ENCODE measurements at regions not wholly inside any gene's neighbourhood (a gene's known extent, or its start where the extent isn't known, plus 50 kb on each side); places are given as distances from the start of the nearest gene placed in this dataset.

DNA sequence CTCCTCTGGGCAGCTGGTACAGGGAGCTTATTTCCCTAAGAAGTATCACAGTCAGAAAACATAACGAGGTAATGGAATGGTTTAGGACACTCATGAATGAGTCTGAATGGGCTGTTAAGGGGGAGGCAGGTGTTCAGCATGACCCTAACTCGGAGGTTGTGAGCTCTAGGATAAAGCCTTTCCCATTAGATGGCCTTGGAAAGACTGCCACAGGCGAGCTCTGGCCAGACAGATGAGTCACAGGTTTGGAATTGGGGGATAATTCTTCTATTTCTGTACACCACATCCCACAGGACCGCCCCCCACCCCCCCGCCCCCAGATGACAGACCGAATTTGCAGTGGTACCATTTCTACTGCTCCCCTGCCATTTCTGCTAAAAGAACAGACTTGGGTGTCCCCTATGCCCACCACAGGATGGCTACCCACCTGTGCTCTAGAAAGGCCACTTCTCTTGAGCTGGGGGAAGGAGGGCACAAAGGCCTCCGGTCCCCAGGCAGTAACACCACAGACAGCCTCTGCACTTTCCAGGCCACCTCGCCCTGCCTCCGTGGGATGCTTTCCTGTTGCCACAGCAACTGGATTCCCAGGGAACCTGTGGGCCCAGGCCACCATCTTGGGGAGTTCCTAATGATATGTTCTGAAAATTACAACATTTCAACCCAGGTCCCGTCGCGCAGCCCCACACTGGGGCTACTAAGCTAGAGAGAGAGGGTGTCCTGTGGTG, 76.7 kb downstream of the TRIM29 start:
- peak; percentile 67 for DNase-seq (ENCODE audit: low read depth)

DNA sequence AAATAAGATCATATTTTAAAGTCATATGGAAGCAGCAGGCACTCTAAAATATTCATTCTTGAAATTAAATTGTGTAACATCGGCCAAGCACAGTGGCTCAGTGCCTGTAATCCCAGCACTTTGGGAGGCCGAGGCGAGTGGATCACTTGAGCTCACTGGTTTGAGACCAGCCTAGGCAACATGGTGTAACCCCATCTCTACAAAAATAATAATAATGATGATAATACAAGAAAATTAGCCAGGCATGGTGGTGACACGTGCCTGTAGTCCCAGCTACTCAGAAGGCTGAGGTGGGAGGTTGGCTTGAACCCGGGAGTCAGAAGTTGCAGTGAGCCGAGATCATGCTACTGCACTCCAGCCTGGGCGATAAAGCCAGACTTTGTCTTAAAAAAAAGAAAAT, 77.4 kb downstream of the TRIM29 start:
- DNase-seq (ENCODE audit: low read depth) = no peak

DNA sequence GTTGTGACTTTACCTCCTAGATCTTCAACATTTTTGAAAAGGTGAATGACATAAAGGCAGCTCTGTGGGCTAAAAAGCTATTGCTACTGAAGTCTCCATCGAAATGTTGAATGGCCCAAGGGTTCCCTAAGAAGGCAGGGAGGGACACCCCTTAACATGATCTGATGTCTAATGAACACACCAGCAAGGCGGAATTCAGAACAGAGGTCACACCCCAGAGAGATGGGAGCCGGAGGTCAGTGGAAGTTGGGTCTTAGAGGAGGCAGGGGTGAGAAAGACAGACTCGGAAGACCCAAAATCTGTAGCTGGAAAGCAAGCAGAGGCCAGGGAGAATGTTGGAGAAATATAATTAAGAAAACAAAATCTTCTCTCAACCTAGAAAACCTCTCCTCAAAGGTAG, 79.0 kb downstream of the TRIM29 start:
- no peak for DNase-seq (ENCODE audit: low read depth)

DNA sequence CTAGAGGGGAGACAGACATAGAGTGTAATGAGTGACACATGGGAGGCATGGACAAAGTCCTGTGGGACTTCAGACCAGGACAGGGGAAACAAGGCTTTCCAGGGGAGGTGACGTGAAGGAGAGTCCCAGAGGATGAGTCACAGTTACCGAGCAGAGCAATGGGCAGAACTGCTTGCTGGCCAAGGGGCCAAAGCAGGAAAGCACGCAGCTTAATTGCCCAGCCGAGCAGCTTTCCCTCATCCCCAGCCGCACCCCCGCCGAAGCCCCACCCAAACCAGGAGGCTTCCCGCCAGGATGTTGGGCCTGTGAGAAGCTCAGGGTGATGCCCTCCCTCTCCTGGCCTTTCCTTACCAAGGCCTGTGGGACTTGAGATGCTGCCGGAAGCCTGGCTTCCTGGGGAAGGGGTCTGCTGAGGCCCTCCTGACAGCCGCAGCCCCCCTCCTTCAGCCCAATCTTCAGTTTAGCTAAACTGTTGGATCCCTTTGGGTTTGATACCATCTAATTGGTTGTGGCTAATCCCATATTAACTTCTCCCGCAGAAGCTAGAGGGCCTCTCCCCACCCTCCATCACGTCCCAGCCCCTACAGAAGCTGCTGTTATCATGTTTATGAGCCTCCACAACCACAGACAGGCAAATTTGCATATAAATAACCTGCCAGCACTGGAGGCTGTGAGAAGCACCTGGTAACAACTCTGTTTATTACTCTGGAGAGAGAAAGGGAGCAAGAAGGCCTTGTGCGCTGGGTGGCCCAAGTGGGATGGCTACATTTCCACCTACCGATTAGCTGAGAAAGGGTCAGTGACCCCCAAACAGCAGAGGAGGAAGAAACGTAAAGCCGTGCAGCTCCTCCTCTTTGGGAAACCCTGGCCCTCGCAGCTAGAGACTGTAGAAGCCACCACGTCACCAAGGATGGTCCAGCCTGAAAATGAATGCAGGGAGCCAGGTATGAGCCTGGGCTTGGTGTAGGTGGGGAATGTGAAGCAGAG, 80.0 kb downstream of the TRIM29 start:
- DNase-seq (ENCODE audit: low read depth) = peak; percentile 79

DNA sequence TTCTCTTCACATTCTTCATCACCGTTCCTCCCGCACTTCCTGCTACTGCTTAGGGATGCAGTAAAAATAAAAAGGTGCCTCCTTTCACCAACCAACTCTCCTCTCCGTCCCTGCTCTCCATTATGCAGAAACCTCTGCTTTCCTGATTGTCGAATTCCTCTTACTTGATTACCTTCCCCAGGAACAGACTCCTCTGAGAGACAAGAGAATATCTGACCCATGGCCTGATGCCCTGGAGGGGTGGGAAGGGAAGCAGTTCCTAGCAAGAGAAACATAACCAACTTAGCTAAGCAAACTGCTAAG, 80.9 kb downstream of the TRIM29 start:
- no peak for DNase-seq (ENCODE audit: low read depth)

DNA sequence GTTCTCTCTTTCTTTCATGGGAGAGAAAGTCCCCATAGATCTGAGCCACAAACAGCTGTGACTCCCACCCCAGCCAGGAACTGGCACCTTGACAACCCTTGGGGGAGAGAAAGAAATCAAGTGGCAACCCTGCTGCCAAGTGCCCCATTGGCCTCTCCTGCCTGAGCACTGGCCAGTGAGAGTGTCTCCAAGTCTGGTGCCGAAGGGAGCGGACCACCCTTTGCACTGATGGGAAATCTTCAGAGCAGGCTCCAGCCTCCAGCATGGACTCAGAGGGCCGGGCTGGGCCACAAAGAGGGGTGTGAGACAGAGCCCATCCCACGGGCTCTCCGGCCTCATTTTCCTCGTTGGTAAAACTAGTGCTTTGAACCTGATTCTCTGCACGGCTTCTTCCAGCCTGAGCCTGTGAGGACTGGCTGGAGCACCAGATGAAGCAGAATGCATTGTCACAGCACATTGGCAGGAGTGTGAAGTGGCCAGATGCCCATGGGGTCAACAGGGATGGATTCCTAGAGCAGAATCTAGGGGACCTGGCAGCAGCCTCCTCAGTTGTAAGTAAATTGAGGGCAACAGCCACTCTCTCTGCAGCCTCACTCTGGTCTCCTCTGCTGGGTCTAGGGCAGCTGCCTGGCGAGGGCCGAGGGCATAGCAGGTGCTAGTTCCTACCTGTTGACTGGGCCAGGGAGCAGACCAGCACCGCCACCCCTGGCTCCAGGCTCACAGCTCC, 81.4 kb downstream of the TRIM29 start:
- no peak for DNase-seq (ENCODE audit: low read depth)

DNA sequence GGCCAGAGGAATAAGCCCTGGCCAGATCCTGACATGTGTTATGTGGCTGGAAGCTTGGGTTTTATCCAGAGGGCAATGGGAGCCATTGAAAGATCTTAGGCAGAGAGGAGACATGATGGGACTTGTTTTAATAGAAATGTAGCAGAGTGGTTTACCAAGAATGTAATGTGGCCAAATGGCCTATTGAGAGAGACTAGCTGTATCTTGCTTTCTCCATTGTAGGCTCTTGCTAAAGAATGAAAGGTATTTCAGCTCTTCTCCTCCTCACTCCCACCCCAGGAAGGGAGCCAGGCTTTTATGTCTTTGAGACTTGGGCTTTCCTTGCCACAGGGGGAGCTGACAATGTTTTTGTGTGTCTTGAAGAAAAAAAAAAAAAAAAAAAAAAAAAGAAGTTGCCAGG, 82.3 kb downstream of the TRIM29 start:
- no peak for DNase-seq (ENCODE audit: low read depth)

DNA sequence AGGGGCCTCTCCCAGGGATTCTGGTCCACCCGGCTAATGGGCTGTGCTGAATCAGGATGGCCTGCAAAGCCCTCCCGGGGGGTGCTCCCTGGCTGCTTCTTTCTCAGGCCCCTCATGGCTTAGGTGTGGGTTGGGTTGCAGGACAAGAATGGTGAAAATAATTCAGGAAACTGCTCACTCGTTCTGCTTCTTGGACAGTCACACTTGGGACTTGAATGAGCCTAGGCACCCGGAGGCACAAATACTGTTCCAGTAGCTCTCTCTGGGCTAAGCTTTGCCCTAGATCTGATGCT, 83.2 kb downstream of the TRIM29 start:
- no peak for DNase-seq (ENCODE audit: low read depth)

DNA sequence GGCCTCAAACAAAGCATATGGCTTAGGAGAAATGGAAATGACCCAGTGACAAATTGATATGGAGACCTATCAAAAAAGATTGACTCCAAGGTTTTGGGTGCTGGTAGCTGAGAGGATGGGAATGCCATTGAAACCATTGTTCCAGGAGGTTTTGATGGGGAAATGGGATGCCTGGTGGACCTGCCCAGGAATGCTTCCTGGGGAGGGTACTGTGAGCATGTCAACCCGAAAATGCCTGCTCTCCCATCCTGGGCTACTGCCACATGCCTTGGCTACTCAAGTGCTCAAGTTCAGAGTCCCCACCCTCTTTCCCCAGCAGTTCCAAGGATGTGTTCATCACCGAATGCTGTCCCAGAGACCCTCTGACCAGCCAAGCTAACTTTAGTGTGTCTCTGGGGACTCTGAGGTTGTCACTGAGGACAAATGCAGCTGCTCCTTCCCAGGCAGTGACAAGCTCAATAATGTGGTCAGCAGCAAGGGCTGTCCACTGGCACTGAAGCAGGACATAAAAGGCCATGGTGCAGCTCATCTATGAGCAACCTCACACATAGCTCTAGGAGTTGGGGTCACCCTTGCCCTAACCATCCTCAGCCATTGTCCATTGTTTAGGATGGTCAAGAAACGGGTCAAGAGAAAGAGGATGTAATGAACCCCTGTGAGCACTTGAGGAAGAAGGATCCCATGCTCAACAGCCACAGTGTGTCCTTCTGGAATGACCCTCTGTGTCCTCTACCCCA, 83.7 kb downstream of the TRIM29 start:
- no peak for DNase-seq (ENCODE audit: low read depth)

DNA sequence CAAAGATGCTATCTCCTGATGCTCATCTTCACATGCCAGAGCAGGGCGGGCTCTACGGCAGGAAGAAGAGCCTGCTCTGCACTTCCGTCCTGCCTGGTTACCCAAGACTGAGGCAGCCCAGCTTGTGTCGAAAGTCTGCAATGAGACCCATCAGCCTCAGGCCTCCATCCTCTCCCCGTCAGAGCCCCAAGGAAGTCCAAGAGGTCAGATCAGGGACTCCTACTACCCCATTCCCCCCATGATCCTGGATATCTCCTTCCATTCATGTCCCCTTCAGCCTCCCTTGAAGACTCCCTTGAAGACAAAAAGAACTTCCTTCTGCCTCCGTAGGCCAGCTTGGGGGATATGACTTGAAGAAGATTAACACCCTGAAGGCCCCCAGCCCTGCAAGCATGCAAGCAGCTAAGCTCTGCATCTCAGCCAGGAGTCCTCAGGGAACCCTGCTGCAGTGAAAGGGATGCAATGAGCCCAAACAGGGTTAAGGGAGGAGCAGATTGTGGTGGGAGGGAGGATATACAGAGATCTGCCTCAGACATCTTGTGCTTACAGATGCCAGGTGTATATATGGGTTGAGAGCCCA, 85.6 kb downstream of the TRIM29 start:
- DNase-seq (ENCODE audit: low read depth) = no peak

DNA sequence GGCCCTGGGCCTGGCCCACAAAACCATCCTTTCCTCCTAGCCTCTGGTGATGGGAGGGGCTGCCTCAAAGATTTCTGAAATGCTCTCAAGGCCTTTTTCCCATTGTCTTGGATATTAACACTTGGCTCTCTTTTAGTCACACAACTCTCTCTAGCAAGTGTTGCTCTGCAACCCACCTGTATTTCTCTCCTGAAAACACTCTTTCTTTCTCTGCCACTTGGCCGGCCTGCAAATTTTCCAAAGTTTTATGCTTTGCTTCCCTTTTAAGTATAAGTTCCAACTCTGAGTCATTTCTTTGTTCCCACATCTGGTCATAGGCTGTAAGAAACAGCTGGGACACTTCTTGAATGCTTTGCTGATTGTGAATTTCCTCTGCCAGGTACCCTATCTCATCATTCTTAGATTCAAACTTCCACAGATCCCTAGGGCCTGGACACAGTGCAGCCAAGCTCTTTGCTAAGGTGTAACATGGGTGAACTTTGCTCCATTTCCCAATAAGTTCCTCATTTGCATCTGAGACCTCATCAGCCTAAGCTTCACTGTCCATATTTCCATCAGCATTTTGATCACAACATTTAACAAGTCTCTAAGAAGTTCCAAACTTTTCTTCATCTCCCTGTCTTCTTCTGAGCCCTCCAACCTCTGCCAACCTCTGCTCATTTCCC, 93.8 kb downstream of the TRIM29 start:
- DNase-seq (ENCODE audit: low read depth) = no peak

DNA sequence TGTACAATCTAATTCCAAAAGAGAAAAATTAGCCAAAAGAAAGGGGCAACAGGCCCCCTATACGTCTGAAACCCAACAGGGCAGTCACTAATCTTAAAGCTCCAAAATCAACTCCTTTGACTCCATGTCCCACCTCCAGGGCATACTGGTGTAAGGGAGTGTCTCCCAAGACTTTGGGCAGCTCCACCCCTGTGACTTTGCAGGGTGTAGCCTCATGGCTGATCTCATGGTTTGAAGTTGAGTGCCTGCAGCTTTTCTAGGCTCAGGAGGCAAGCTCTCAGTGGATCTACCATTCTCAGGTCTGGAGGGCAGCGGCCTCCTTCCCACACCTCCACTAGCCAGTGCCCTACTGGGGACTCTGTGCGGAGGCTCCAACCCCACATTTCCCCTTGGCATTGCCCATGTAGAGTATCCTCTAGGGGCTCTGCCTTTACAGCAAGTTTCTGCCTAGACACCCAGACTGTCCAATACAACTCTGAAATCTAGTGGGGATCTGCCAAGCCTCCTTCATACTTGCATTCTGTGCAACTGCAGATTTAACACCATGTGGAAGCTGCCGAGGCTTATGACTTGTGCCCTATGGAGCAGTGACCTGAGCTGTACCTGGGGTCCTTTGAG, 94.5 kb downstream of the TRIM29 start:
- no peak for DNase-seq (ENCODE audit: low read depth)

DNA sequence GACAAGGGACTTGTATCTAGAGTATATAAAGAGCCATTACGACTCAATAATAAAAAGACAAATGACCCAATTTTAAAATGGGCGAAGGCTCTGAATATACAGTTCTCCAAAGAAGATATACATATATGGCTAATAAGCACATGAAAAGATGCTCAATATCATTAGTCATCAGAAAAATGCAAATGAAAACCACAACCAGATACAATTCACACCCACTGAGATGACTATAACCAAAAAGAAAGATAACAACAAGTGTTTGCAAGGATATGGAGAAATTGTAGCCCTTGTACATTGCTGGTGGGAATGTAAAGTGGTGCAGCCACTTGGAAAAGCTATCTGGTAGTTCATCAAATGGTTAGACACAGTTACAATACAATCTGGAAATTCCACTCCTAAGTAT, 96.3 kb downstream of the TRIM29 start:
- no peak for DNase-seq (ENCODE audit: low read depth)

DNA sequence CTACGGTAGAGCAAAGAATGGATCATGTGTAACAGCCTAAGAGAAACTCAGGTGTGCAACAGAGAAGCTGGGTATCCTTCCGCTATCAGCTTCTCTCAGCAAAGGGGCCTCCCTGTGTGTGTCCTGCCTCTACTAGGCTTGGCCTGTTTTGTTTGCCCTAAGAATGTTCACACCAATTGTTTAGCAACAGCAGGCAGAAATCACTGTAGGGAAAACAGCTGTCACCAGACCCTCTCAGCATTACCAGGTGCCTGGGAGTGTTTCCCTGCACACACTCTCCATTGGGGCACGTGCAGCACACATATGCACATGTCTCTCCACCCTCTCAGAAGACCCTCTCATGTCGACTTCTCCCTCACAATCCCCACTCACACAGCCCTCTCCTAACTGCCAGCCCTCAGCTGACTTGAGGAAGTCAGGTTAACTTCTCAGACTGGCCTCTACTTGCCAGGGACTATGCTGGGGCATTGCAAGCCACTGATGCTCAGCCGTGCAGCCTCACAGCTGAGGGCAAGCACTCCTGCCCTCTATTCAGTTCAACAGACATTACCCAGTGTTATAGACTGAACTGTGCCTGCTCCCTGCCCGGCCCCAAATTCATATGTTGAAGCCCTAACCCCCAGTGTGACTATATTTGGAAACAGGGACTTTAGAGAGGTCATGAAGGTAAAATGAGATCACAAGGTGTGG, 97.6 kb downstream of the TRIM29 start:
- DNase-seq (ENCODE audit: low read depth) = no peak

DNA sequence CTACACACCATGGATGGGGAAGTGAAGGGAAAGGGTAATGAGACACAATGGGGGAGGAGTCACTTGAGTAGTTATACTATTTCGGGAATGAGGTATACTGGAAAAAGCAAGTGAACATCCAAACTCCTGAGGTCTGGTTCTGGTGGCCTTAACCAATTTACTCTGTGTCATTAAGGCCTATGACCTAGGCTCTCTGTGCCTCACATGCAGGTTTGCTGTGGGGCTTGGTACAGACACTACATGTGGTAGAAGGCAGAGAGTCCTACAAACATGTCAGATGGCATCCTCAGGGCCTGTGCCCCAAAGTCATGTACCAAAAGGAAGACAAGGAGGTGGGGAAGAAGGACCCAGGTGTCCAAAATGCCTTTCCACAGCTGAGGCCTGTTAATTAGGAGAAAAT, 98.9 kb downstream of the TRIM29 start:
- DNase-seq (ENCODE audit: low read depth) = no peak

DNA sequence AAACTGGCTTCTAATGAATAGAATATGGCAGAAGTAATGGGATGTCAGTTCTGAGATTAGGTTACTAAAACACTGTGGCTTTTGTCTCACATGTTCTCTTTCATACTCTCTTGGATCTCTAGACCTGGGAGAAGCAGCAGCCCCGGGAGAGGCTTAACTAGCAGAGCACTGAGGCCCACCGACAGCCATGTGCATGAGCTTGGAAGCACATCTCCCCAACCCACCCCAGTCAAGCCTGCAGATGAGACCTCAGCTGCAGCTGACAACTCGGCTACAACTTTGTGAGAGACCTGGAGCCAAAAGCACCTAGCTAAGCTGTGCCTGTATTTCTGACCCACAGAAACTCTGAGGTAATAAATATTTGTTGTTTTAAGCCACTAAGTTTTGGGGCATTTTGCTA, 100.8 kb downstream of the TRIM29 start:
- DNase-seq (ENCODE audit: low read depth) = no peak

DNA sequence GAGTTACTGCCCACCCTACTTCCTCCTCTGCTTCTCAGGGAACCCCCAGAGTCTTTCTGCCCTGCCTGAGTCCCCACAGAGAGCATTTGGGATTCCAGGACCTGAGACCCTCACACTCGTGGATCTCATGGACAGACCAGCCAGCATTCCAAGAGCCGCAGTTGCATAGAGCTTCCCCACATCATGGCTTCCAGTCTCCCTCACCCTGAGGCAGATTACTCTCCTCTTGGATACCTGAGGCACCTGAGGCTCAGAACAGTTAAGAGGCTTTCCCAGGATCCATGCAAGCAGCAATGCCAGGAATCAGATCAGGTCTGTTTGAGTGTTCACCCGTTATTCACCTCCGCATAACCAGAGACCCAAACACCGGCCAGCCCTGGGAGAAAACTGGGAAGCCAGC, 102.2 kb downstream of the TRIM29 start:
- DNase-seq (ENCODE audit: low read depth) = no peak

DNA sequence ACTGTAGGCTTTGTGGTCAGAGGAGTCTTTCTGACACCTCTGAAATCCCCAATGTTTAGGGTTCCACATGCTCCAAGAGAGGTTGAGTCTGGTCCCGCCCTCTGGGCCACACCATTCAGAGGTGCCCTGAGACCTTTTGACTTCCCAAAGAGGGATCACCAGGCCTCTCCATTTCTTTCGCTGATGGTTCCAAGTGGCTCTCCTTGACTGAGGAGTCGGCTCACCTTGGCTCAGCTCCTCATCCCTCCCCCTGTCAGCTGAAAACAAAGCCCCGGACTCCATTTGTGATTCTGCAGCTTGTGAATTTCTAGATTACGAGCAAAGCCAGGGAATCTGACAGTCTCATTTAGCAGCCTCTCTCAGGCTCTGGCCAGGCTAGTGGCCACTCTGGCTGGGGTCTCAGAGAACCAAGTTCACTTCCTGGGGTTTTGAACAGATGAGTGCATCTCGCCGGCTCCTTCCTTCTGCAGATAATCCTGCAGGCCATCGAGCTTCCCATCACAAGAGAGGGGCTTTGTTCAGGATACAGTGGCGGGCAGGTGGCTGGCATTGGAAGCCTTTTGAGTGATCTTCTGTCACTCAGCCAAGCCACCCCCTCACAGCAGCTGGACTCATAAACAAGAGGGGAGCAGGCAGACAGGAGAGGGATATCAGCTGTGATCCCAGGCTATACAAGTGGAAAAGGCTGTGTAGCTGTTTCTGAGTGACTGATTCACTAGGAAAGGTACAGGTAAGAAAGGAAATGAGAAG, 102.9 kb downstream of the TRIM29 start:
- DNase-seq (ENCODE audit: low read depth) = no peak

DNA sequence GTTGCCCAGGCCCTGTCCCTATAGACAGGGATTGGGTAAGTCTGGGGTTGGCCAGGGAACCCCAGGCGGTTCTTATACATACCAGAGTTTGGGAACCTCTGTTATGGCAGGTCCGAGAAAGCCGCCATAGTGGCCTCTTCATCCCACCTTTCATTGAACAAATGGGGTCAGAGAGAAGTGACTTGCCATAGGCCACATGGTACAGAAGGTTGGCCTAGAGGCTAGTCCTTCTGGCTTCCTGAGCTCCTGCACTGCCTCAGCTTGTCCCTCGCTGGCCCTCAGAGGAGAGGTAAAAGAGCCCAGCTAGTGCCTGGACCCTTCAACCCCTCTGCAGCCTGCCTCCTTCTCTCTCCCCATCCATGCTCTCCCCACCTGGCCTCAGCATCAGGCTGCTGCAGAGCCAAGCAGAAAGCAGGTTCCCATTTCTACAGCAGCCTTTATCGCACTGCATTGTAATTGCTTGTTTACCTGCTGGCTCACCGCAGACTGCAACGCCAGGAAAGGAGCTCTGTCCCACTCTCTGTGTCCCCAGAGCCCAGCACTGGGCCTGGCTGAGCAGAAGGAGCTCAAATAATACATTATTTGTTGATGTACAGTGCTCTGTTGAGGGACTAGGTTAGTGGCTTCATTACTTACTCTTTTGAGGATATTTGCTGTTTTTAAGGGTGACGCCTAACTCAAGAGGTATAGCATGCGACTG, 103.6 kb downstream of the TRIM29 start:
- DNase-seq (ENCODE audit: low read depth) = no peak
